Ovary (tissue), 7 donors: ENCODE measurements at regions not wholly inside any gene's neighbourhood (a gene's known extent, or its start where the extent isn't known, plus 50 kb on each side); places are given as distances from the start of the nearest gene placed in this dataset.
A peak's percentile ranks its signal among the peaks of the same experiment; 100 is the strongest.

ENCODE experiments used
- DNase-seq, 5 donors: peaks; one replicate each; pipeline ENCODE4 v3.0.0-alpha.2; 2019 to 2020
- H3K27ac ChIP-seq, 2 donors: fragments of 200-600 bp; one replicate each; pipeline versions ENCODE4 v1.5.1 to v1.8.0; 2019 to 2022
- H3K27me3 ChIP-seq: fragments of 200-600 bp; one replicate; pipeline ENCODE4 v1.8.0; 2022
- H3K36me3 ChIP-seq: fragments of 200-600 bp; sonication (generic); one replicate; pipeline ENCODE4 v1.5.1; 2019
- H3K4me1 ChIP-seq: one replicate; pipeline ENCODE4 v1.8.1; 2013; ENCODE audit warnings: mild to moderate bottlenecking, moderate library complexity; ENCODE audit not compliant: insufficient read depth
- H3K4me3 ChIP-seq: fragments of 200-600 bp; sonication (generic); one replicate; pipeline ENCODE4 v1.5.1; 2017
- H3K9me3 ChIP-seq, 2 donors: fragments of 200-600 bp in 1 of 2; sonication (generic) in 1 of 2; one replicate each; pipeline versions ENCODE4 v1.5.1 to v1.8.1; 2013 to 2019; ENCODE audit warnings: mild to moderate bottlenecking in 1 of 2, moderate library complexity in 1 of 2
- EP300 ChIP-seq: sonication (generic); formaldehyde crosslinking; IDR thresholded peaks from one replicate; pipeline ENCODE4 v1.6.1; 2017; ENCODE audit warnings: antibody characterized with exemption
- POLR2A ChIP-seq: fragments of 450-650 bp; IDR thresholded peaks from one replicate; pipeline ENCODE4 v1.6.1; 2017; ENCODE audit warnings: antibody characterized with exemption, mild to moderate bottlenecking, moderate library complexity
- WGBS, 3 donors: extraction: QIAGEN DNeasy Blood & Tissue Kit in 1 of 3; methylation state at CpG; one replicate each; pipeline versions ENCODE4 v1.1.5 to v1.1.7; 2013 to 2017; 5-methylcytosine and 5-hydroxymethylcytosine counted together
- intact Hi-C, 4 donors: fragments of 100-400 bp; cut with DNase I; formaldehyde crosslinking; loops; one replicate each; pipeline versions ENCODE4 v1.11.0 to v1.15.1; 2022 to 2023
- TF ChIP-seq, protein P1 (sequence below), 3 donors: fragments of 450-650 bp in 2 of 3; fragments of 200-600 bp in 1 of 3; IDR thresholded peaks; one replicate each; pipeline versions ENCODE4 v1.5.1 to v1.8.0; 2016 to 2022; ENCODE audit warnings: antibody characterized with exemption in 3 of 3, mild to moderate bottlenecking in 1 of 3
- donor health status: DM: no; HTN: no; CAD: no; lungs with moderate emphysema.
- donor health status: DM: no; HTN: no; CAD: no.
- donor health status: Bipolar disorder and iron deficiency.
- donor health status: DM: no; HTN: no; CAD: no.
- donor health status: DM: yes; HTN: yes; CAD: no.

DNA sequence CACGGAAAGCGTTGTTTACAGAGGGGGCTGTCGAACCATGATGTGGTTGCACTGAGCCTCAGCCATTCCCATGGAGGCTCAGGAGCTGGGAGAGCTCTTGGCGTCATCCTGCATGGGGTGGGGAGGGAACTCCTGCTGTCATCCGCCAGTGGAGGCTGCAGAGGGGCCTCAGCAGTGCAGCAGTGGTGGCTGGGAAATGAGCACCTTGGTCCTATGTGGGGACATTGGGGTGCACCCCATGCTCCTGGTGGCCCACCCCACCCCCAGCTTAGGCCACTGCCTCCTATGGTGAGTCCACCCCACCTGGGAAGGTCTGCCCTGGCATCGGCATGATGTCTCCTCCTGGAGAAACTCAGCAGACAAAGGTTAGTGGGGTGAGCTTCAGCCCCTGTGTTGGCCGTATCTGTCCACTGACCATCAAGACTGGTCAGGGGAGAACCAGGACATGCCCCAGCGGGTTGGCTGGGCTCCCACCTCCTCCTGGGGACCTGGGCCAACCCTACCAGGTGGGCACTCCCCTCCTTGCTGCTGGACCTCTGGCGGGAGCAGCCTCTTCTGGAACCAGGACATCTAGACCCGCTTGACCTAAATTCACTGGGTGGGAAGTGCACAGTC is 67.8 kb upstream of the HDAC4 start:
- Histone ChIP-seq H3K27me3 (no peaks in the 10 kb centered on the region), H3K9me3 (no peaks in the 10 kb centered on the region), H3K36me3 (no peaks in the 10 kb centered on the region), H3K27ac (no peak overlapping the region), H3K4me3 (no peak overlapping the region), H3K4me1 (no peaks in the 10 kb centered on the region)
- DNase-seq: peak in 1 of 5 donors; percentile 11
- intact Hi-C loops: no loop called here
- WGBS, 3 donors: 89 to 94% (median 94%) methylated on average over 7 to 10 of the region's 10 CpGs
- no peak for TF ChIP-seq EP300
- TF ChIP-seq, protein P1, sequence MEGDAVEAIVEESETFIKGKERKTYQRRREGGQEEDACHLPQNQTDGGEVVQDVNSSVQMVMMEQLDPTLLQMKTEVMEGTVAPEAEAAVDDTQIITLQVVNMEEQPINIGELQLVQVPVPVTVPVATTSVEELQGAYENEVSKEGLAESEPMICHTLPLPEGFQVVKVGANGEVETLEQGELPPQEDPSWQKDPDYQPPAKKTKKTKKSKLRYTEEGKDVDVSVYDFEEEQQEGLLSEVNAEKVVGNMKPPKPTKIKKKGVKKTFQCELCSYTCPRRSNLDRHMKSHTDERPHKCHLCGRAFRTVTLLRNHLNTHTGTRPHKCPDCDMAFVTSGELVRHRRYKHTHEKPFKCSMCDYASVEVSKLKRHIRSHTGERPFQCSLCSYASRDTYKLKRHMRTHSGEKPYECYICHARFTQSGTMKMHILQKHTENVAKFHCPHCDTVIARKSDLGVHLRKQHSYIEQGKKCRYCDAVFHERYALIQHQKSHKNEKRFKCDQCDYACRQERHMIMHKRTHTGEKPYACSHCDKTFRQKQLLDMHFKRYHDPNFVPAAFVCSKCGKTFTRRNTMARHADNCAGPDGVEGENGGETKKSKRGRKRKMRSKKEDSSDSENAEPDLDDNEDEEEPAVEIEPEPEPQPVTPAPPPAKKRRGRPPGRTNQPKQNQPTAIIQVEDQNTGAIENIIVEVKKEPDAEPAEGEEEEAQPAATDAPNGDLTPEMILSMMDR (IDR thresholded peaks at IDR 0.05): no peak
- TF ChIP-seq POLR2A: no peak

DNA sequence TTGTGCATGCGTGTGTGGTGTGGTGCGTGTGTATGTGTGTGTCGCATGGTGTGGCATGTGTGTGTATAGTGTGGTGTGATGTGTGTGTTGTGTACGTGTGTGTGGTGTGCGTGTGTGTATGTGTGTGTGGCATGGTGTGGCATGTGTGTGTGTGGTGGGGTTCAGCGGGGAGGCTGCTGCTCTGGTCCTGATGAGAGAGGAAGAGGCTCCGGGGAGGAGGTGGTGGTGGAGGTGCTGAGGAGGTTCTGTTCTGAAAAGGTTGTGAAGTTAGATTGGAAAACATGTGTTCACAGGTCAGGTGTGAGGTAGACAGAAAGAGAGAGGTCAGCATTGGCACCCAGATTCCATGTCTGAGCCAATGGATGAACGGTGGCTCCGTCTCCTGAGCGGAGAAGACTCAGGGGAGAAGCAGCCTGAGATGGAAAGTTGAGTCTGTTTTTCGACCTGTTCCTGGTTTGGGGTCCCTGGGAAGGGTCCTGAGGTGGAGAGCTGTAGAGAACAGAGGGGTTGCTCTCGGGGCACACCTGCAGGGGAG is 67.2 kb upstream of the HDAC4 start:
- no peak for TF ChIP-seq POLR2A
- TF ChIP-seq, protein P1 (IDR thresholded peaks at IDR 0.05): no peak
- TF ChIP-seq EP300: no peak
- intact Hi-C loops: no loop called here

DNA sequence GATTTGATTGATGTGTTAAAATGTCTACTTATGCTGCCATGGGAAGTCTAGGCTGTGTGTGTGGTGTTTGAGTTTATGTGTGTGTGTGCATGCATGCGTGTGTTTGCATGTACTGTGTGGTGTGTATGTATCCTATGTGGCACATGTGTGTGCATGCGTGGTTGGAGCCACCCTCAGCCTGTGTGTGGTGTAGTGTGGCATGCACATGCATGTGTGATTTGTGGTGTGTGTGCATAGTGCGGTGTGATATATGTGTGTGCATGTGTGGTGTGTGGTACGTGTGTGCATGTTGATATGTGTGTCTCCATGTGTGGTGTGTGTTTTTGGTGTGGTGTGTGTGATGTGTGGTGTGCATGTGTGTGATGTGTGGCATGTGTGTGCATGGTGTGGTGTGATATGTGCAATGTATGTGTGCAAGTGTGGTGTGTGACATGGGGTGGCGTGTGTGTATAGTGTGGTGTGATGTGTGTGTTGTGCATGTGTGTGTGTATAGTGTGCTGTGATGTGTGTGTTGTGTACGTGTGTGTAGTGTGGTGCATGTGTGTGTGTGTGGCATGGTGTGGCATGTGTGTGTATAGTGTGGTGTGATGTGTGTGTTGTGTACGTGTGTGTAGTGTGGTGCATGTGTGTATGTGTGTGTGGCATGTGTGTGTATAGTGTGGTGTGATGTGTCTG is 66.6 kb upstream of the HDAC4 start:
- no peaks in the 10 kb centered on the region for H3K4me1 ChIP-seq
- no peak overlapping the region for H3K27ac ChIP-seq
- no peak for DNase-seq
- 91 to 93% (median 92%) methylated on average over 7 of the region's 7 CpGs for WGBS, 3 donors
- H3K36me3 ChIP-seq: no peaks in the 10 kb centered on the region
- no peak overlapping the region for H3K4me3 ChIP-seq
- TF ChIP-seq POLR2A: no peak
- TF ChIP-seq, protein P1 (IDR thresholded peaks at IDR 0.05): no peak
- no peaks in the 10 kb centered on the region for H3K27me3 ChIP-seq
- no peaks in the 10 kb centered on the region for H3K9me3 ChIP-seq
- intact Hi-C loops: no loop called here

More for the DNA sequence above, 67.2 kb upstream of the HDAC4 start:
- Histone ChIP-seq H3K9me3 (no peaks in the 10 kb centered on the region), H3K4me3 (no peak overlapping the region), H3K36me3 (no peaks in the 10 kb centered on the region), H3K27me3 (no peaks in the 10 kb centered on the region), H3K27ac (no peak overlapping the region), H3K4me1 (no peaks in the 10 kb centered on the region)
- DNase-seq: peak in 1 of 5 donors; percentile 6
- WGBS, 3 donors: 89 to 93% (median 93%) methylated on average over 12 of the region's 12 CpGs

DNA sequence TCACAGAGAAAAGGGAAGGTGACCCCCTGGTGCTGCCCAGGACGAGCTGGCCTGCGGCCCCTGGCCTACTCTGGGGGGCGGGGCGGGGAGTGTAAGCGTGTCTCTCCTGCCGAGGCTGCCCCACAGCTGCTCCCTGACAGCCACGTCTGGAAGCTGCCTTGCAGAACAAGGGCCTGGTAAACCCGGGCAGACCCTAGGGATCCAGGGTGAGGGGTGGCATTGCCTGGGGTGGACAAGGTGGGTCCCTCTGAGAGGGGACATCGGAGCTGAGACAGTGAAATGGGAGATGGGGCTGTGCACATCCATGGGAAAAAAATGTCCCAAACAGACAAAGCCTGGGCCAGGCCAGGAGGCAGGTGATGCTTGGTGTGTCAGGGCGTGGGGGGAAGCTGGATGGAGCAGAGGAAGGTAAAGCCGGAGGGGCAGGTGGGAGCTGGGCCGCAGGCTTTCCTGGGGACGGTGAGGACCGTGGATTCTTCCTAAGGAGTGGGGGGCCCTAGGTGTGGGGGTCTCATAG is 66.0 kb upstream of the HDAC4 start:
- TF ChIP-seq EP300 (no peak), POLR2A (no peak)
- TF ChIP-seq, protein P1 (IDR thresholded peaks at IDR 0.05): no peak
- 84 to 92% (median 84%) methylated on average over 14 of the region's 14 CpGs for WGBS, 3 donors
- Histone ChIP-seq H3K27ac (no peak overlapping the region), H3K4me3 (no peak overlapping the region), H3K36me3 (no peaks in the 10 kb centered on the region), H3K27me3 (no peaks in the 10 kb centered on the region), H3K4me1 (no peaks in the 10 kb centered on the region), H3K9me3 (no peaks in the 10 kb centered on the region)
- DNase-seq: peak in 1 of 5 donors; percentile 9
- intact Hi-C loops: no loop called here
